Activated T-cell treated with anti-CD3 and anti-CD28 coated beads, Interleukin-2, amount 50 U/mL, for 1 hour (primary cell): ENCODE measurements at regions not wholly inside any gene's neighbourhood (a gene's known extent, or its start where the extent isn't known, plus 50 kb on each side); places are given as distances from the start of the nearest gene placed in this dataset.
"Not testable (repeated sequence)": the region's sequence is repeated elsewhere in the genome, so short reads cannot be mapped to it uniquely, and the experiment has no call there.

Experiments
- DNase-seq: peaks from one replicate; pipeline ENCODE4 v3.0.0-alpha.2; 2020

GRCh38 chr14:105882011-105882410 lies 355.6 kb downstream of the TMEM121 start:
- peak; percentile 11 for DNase-seq

- peak; percentile 9 for DNase-seq
These were observed 356.2 kb downstream of the TMEM121 start for GRCh38 chr14:105882626-105883025.

GRCh38 chr14:105883066-105884005 lies 357.0 kb downstream of the TMEM121 start:
- DNase-seq, result peak; percentile 11

GRCh38 chr14:105884192-105884807 lies 357.9 kb downstream of the TMEM121 start:
- DNase-seq, result peak; percentile 6

- DNase-seq, result no peak
These were observed 358.5 kb downstream of the TMEM121 start for GRCh38 chr14:105884808-105885281.

- DNase-seq, result peak; percentile 7
These were observed 359.4 kb downstream of the TMEM121 start for GRCh38 chr14:105885561-105886320.

- DNase-seq, result not testable (repeated sequence)
These were observed 360.4 kb downstream of the TMEM121 start for GRCh38 chr14:105886791-105887191.

- no peak for DNase-seq
These were observed 361.3 kb downstream of the TMEM121 start for GRCh38 chr14:105887692-105888091.

GRCh38 chr14:105888151-105888550 lies 361.8 kb downstream of the TMEM121 start:
- DNase-seq, result no peak

GRCh38 chr14:105888784-105889665 lies 362.6 kb downstream of the TMEM121 start:
- no peak for DNase-seq

- DNase-seq, result peak; percentile 13
These were observed 363.5 kb downstream of the TMEM121 start for GRCh38 chr14:105889666-105890473.

GRCh38 chr14:105890474-105891220 lies 364.3 kb downstream of the TMEM121 start:
- DNase-seq, result peak; percentile 7

GRCh38 chr14:105891221-105891602 lies 364.8 kb downstream of the TMEM121 start:
- peak; percentile 5 for DNase-seq

GRCh38 chr14:105891631-105892452 lies 365.5 kb downstream of the TMEM121 start:
- peak; percentile 8 for DNase-seq

GRCh38 chr14:105892453-105893441 lies 366.4 kb downstream of the TMEM121 start:
- not testable (repeated sequence) for DNase-seq

- not testable (repeated sequence) for DNase-seq
These were observed 367.3 kb downstream of the TMEM121 start for GRCh38 chr14:105893686-105894085.

- DNase-seq, result peak; percentile 10
These were observed 368.0 kb downstream of the TMEM121 start for GRCh38 chr14:105894125-105894977.
